ENCODE measurements at regions not wholly inside any gene's neighbourhood (a gene's known extent, or its start where the extent isn't known, plus 50 kb on each side); places are given as distances from the start of the nearest gene placed in this dataset.

- DNase-seq (no peak), ATAC-seq (no peak)
- intact Hi-C loops (cut with micrococcal nuclease), result no loop called here
These were observed 111.8 kb upstream of the NTRK2 start for GRCh38 chr9:84557751-84558150.

DNA sequence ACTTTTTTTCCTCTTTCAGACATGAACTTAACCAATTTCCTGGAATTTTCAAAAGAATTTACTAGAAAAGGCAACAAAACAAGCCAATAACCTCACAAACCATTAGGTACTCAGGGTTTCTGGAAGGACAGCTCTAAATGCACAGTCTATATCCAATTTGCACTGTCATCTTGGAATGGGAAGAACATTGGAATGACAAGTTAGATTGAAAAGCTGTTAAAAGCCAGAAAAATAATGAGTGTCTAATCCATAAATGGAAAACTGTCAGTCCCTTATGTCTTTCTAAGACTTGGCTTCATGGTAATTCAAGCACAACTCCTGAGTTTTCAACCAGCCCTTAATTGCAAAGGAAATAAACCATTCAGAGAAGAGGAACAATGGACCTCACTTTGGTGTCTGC lies 105.8 kb upstream of the NTRK2 start:
- DNase-seq (no peak), ATAC-seq (no peak)
- intact Hi-C loops (cut with micrococcal nuclease), result no loop called here

- no peak for DNase-seq
- intact Hi-C loops (cut with micrococcal nuclease), result no loop called here
These were observed 101.7 kb upstream of the NTRK2 start for GRCh38 chr9:84567805-84568204.

GRCh38 chr9:84570482-84571154 lies 98.9 kb upstream of the NTRK2 start:
- no peak for ATAC-seq
- no peak for DNase-seq
- intact Hi-C loops (cut with micrococcal nuclease), result no loop called here

More at GRCh38 chr9:84567805-84568204, 101.7 kb upstream of the NTRK2 start:
- no peak for ATAC-seq

GRCh38 chr9:84573083-84573482 lies 96.4 kb upstream of the NTRK2 start:
- DNase-seq, result no peak
- ATAC-seq, result no peak
- intact Hi-C loops (cut with micrococcal nuclease), result no loop called here

DNA sequence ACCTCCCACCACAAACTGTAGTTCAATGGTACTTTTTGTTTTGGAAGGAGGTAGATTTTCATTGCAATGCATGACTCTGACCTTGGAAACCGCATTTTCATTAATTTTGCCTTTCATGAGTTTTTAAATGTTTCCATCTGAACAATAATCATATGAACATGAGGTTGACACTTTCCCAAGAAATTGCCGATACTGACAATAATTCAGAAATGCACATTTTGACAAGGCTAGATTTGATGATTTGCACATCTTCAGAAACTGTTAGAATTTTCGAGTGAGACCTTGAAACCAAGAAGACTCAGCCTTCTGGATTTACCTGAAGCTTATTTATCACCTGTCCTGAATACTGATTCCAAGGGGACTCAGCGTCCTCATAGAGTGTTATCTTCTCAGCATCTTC lies 93.8 kb upstream of the NTRK2 start:
- ATAC-seq, result no peak
- DNase-seq, result no peak
- intact Hi-C loops (cut with micrococcal nuclease), result loop anchor here (2.0 kb wide), 1 partner anchor 73 kb away; no protein-coding TSS in a partner anchor

- no peak for DNase-seq
- ATAC-seq, result no peak
- intact Hi-C loops (cut with micrococcal nuclease), result no loop called here
These were observed 85.7 kb upstream of the NTRK2 start for GRCh38 chr9:84583866-84584265.

DNA sequence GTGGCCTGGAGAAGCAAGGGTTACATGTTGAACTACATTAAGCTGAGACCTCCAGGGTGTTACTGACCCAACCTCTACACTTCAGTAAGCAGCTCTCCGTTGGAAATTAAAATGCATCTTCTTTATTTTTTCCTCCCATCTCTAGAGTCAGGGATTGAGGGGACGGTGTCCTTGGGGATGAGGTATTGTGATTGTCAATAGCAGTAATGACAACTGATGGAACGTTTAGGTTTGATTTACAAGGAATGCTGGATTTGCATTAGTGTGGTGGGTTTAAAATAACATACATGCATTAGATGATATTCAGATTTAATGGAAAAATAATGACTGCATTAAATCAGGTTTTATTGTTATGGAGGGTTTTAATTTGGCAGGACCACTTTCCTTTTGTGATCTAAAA lies 82.9 kb upstream of the NTRK2 start:
- intact Hi-C loops (cut with micrococcal nuclease), result no loop called here
- ATAC-seq (no peak), DNase-seq (no peak)

- intact Hi-C loops (cut with micrococcal nuclease), result no loop called here
- no peak for DNase-seq
- ATAC-seq, result no peak
These were observed 82.4 kb upstream of the NTRK2 start for GRCh38 chr9:84587153-84587552.

DNA sequence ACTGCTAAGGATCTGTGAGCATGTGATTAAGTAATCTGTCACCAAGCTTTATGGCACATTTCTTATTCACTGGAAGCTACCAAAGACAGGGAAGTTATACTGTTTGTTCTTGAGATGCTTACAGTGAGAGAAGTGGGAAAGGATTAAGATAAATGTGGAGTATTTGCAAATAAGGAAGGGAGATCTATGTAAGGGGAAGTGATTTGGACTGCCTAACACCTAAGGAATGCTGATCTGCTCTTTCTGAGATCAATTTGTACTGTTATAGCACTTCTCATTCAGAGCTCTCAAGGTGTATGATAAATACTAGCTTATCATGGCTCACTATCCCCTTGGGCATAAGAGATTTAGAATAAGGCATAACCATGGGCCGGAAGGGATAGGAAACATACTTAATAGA lies 80.0 kb upstream of the NTRK2 start:
- DNase-seq (no peak), ATAC-seq (no peak)
- intact Hi-C loops (cut with micrococcal nuclease), result no loop called here

DNA sequence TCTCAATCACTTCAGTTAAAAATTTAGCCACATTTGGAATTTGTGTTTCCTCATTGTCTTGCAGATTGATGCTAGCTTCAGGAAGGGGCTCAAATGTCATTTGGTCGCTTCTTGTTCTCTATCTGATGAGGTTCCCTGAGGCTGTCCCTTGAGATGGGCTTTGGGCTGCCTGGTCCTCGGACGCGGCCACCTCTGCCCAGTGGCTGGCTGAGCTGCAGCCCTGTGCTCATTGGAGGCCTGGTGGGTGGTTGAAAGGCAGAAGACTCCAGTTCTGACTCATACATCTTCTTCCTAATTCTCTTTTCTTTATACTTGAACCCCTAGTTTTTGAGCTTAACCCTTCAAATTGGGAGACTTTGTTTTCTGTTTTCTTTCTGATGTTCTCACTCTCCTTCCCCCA lies 78.8 kb upstream of the NTRK2 start:
- intact Hi-C loops (cut with micrococcal nuclease), result no loop called here
- ATAC-seq (no peak), DNase-seq (no peak)

DNA sequence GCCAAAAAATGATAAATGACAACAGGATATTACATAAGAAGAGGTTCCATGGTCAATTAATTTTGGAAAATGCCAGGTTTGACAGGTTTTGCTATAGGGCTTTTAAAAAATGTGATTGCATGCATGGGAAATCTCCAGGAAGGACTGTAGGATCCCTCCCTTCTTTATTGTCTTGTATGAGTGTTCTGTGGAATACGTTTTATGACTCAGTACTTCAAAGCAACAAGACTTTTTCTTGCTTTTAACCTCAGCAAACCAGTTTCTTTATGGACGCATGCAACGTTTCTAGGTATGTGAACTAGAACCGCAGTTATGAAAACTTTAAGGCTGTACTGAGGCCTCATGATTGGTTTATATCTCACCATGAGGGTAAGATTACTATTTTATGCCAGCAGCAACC lies 76.6 kb upstream of the NTRK2 start:
- no peak for DNase-seq
- ATAC-seq, result no peak
- intact Hi-C loops (cut with micrococcal nuclease), result no loop called here

- DNase-seq, result no peak
- intact Hi-C loops (cut with micrococcal nuclease), result no loop called here
- ATAC-seq, result no peak
These were observed 76.2 kb upstream of the NTRK2 start for GRCh38 chr9:84593352-84593751.

GRCh38 chr9:84597131-84597530 lies 72.4 kb upstream of the NTRK2 start:
- intact Hi-C loops (cut with micrococcal nuclease), result no loop called here
- ATAC-seq, result no peak

GRCh38 chr9:84598921-84599636 lies 70.5 kb upstream of the NTRK2 start:
- intact Hi-C loops (cut with micrococcal nuclease), result no loop called here
- DNase-seq, result no peak
- ATAC-seq, result no peak

More at GRCh38 chr9:84597131-84597530, 72.4 kb upstream of the NTRK2 start:
- no peak for DNase-seq

DNA sequence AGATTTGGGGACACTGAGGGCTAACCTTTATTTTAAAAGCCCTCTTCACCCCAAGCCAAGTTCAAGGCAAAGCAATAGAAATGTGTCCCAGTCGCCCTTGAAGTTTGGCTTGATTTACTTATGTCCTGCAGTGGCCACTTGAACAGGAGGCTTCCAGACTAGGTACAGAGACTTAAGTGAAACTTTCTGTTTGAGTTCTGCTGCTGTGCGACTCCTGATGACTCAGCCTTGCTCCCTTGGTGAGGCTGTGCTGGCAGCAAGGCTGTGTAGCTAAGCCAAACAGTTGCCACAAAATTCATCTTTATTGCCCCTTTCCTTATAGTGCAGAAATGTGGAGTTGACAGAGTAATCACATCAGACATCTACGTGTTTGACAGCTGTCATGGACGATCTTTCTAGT lies 68.8 kb upstream of the NTRK2 start:
- ATAC-seq, result no peak
- intact Hi-C loops (cut with micrococcal nuclease), result no loop called here
- no peak for DNase-seq

- intact Hi-C loops (cut with micrococcal nuclease), result no loop called here
- DNase-seq, result no peak
- no peak for ATAC-seq
These were observed 65.3 kb upstream of the NTRK2 start for GRCh38 chr9:84604223-84604622.

GRCh38 chr9:84609779-84610178 lies 59.8 kb upstream of the NTRK2 start:
- intact Hi-C loops (cut with micrococcal nuclease), result no loop called here
- ATAC-seq (no peak), DNase-seq (no peak)

DNA sequence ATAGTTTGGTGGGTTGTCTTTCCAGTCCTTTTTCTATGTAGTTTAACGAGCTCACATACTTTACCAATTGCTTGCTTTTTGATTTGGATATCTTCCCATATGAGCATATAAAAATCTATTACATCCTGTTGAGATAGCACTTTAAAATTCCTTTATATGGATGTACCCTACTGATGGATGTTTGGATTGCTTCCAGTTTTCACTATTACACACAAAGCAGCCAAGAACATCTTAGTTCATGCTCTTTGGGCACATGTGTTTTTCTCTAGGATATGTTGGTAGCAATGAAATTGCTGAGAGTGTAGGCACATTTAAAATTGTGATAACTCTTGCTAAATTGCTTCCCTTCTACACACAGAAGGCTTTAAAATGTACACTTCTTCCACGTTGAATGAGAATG lies 56.1 kb upstream of the NTRK2 start:
- DNase-seq (no peak), ATAC-seq (no peak)
- intact Hi-C loops (cut with micrococcal nuclease), result no loop called here

DNA sequence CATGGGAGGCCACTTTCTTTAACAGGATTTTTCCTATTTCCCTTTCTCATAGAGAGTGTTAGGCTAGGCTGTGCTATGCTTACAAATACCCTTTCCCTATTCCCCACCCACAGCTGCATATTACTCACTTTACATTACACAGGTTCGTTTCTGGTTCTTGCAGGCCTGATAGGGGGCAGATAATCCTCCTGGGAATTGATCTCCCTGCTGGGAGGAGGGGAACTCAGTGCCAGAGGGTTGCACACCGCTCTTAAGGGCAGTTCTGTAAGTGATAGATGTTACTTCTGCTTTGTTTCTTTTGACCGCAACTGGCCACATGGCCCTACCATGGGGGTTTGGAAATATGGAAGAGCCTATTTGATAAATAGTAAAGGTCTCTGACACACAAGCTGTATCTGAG lies 54.0 kb upstream of the NTRK2 start:
- DNase-seq, result no peak
- intact Hi-C loops (cut with micrococcal nuclease), result no loop called here
- ATAC-seq, result no peak

- intact Hi-C loops (cut with micrococcal nuclease), result no loop called here
- DNase-seq (no peak), ATAC-seq (no peak)
These were observed 52.0 kb upstream of the NTRK2 start for GRCh38 chr9:84617411-84618029.

All from left ventricle myocardium superior (tissue), 1 donor.